ENCODE measurements at regions not wholly inside any gene's neighbourhood (a gene's known extent, or its start where the extent isn't known, plus 50 kb on each side); places are given as distances from the start of the nearest gene placed in this dataset.

DNA sequence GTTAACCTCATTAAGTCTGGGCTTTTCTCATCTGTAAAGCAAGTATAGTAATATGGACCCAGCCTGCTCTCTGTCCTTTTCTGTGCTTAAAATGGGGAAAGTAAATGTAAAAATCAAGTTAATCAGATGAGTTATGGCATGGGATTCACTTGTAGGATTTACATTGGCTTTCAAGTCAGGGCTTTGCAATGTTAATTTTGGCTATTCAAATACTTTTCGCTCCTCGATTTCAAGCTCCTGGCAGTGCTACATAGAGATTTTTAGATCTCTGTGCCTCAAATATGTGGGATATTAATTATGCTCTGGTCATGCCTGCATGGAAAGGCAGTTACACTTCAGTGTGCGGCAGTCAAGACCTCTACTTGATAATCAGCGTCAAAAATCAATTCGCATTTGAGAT, 709.8 kb downstream of the LTN1 start:
- TF ChIP-seq, protein P1, sequence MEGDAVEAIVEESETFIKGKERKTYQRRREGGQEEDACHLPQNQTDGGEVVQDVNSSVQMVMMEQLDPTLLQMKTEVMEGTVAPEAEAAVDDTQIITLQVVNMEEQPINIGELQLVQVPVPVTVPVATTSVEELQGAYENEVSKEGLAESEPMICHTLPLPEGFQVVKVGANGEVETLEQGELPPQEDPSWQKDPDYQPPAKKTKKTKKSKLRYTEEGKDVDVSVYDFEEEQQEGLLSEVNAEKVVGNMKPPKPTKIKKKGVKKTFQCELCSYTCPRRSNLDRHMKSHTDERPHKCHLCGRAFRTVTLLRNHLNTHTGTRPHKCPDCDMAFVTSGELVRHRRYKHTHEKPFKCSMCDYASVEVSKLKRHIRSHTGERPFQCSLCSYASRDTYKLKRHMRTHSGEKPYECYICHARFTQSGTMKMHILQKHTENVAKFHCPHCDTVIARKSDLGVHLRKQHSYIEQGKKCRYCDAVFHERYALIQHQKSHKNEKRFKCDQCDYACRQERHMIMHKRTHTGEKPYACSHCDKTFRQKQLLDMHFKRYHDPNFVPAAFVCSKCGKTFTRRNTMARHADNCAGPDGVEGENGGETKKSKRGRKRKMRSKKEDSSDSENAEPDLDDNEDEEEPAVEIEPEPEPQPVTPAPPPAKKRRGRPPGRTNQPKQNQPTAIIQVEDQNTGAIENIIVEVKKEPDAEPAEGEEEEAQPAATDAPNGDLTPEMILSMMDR (IDR thresholded peaks at IDR 0.05) = no peak
- no peak for TF ChIP-seq EZH2 (IDR thresholded peaks at IDR 0.05; ENCODE audit: borderline replicate concordance, insufficient read depth, low read depth, low read length, poor library complexity, severe bottlenecking)
